Pancreas (tissue), 10 donors: ENCODE measurements at regions not wholly inside any gene's neighbourhood (a gene's known extent, or its start where the extent isn't known, plus 50 kb on each side); places are given as distances from the start of the nearest gene placed in this dataset.

Experiments used
- ATAC-seq, 4 donors: fragments of 200-7000 bp; cut with Tn5 transposase; one replicate each; pipeline versions ENCODE4 v1.8.0 to v1.9.1; 2020; ENCODE audit warnings: mild to moderate bottlenecking in 4 of 4, moderate library complexity in 4 of 4
- DNase-seq, 6 donors: peaks; one replicate each; pipeline ENCODE4 v3.0.0-alpha.2; 2020
- FAIRE-seq: peaks from 2 replicates; lab custom pipeline; 2012; peaks lifted over from hg19 to GRCh38; lab: Jason Lieb, UNC
- H3K27ac ChIP-seq, 4 donors: fragments of 200-600 bp; sonication (generic); 1 replicate in 3 of 4; 2 replicates in 1 of 4; pipeline versions ENCODE4 v1.5.0 to v1.8.0; 2020
- H3K27me3 ChIP-seq, 4 donors: fragments of 200-600 bp; one replicate each; pipeline ENCODE4 v1.8.0; 2021
- H3K36me3 ChIP-seq, 3 donors: fragments of 200-600 bp; sonication (generic) in 1 of 3; one replicate each; pipeline versions ENCODE4 v1.5.0 to v1.8.0; 2020 to 2021
- H3K4me1 ChIP-seq, 3 donors: fragments of 200-600 bp; one replicate each; pipeline ENCODE4 v1.8.0; 2021
- H3K4me3 ChIP-seq, 4 donors: fragments of 200-600 bp; sonication (generic) in 2 of 4; one replicate each; pipeline versions ENCODE4 v1.5.0 to v1.8.0; 2020 to 2021
- H3K9me3 ChIP-seq, 4 donors: fragments of 200-600 bp; one replicate each; pipeline ENCODE4 v1.8.0; 2021
- WGBS, 2 donors: extraction: QIAGEN DNeasy Blood & Tissue Kit; methylation state at CpG; one replicate each; pipeline ENCODE4 v1.1.7; 2013; 5-methylcytosine and 5-hydroxymethylcytosine counted together
- intact Hi-C, 3 donors: fragments of 100-400 bp; cut with DNase I; formaldehyde crosslinking; loops; one replicate each; pipeline versions ENCODE4 v1.11.1 to v1.14.2; 2022
- TF ChIP-seq, protein P1 (sequence below), 4 donors: fragments of 200-600 bp; sonication (generic) in 3 of 4; IDR thresholded peaks; one replicate each; pipeline versions ENCODE4 v1.5.0 to v1.8.0; 2021; ENCODE audit warnings: antibody characterized with exemption in 4 of 4
- donor health status: healthy with polysubstance abuse.
- donor health status: DM: no; HTN: no; CAD: no; lungs with moderate emphysema.
- donor health status: DM: no; HTN: no; CAD: no.
- donor health status: control.
- donor health status: control.
- donor health status: Bipolar disorder and iron deficiency.
- donor health status: DM: yes; HTN: yes; CAD: no.
- donor health status: DM: no; HTN: no; CAD: no.
- donor health status: DM: no; HTN: no; CAD: no.
- donor health status: DM: yes; HTN: yes; CAD: no.

DNA sequence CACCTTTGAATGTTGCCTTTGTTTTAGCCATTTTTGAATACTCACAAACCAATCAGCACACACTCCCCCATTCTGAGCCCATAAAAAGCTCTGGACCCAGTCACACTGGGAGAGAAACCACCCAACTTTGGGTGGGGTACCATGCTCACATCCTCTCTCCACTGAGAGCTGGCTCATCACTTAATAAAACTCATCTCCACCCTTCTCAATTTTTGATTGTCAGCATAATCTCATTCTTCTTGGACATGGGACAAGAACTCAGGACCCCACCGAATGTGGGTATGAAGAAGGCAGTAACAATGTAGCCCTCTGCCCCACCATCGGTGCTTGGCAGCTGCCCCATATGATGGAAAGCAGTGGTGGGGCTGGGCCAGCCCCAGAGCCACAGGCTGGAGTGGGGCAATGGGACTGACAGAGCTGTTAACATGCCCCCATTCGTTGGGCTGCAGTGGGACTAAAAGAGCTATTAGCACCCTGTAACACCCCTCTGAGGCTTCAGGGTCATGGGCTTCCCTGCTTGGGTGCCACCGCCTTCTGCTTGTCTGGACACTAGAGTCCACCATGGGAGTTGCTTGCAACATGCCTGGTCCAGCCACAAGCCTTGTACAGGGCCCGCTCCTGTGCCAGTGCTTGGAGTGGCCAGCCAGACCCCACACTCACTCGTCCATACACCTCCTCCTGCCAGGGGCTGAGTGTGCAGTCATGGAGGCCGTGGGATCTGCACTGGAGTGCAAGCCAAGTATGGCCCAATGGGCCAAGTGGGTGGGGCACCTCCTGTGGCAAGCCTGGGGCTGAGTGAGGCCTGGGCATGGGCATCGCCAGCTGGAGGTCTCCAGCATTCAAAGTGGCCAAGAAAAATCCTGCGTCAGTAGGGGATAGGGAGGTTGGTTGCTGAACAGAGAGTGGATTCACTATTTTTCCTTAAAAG, 471.1 kb downstream of the TBC1D22A start:
- TF ChIP-seq, protein P1, sequence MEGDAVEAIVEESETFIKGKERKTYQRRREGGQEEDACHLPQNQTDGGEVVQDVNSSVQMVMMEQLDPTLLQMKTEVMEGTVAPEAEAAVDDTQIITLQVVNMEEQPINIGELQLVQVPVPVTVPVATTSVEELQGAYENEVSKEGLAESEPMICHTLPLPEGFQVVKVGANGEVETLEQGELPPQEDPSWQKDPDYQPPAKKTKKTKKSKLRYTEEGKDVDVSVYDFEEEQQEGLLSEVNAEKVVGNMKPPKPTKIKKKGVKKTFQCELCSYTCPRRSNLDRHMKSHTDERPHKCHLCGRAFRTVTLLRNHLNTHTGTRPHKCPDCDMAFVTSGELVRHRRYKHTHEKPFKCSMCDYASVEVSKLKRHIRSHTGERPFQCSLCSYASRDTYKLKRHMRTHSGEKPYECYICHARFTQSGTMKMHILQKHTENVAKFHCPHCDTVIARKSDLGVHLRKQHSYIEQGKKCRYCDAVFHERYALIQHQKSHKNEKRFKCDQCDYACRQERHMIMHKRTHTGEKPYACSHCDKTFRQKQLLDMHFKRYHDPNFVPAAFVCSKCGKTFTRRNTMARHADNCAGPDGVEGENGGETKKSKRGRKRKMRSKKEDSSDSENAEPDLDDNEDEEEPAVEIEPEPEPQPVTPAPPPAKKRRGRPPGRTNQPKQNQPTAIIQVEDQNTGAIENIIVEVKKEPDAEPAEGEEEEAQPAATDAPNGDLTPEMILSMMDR (IDR thresholded peaks at IDR 0.05): no peak
- no peak for DNase-seq
- no peak for FAIRE-seq
- ATAC-seq: no peak
- Histone ChIP-seq H3K36me3 (no peaks in the 10 kb centered on the region), H3K27ac (no peak overlapping the region), H3K4me3 (no peak overlapping the region), H3K27me3 (no peaks in the 10 kb centered on the region), H3K4me1 (no peaks in the 10 kb centered on the region), H3K9me3 (no peaks in the 10 kb centered on the region)
- intact Hi-C loops: no loop called here
- WGBS, 2 donors: 66 to 68% methylated on average over 9 of the region's 9 CpGs

DNA sequence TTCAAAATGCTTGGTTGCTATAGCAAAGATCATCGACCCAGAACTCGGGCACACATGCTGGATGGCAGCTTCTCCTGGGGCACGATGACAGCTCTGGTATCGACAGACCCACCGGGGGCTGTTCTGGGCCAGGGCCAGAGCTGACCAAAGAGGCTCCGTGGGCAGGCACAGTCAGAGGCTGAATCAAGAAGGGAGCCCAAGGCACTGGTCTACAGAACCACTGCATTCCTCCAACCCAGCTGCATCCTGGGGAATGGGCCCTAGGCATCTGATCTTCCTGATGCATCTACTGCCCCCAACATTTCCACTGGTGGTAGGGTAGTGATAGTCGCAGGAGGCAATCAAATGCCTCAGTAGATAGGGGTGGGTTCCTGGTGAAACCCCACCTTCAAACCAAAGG, 470.3 kb downstream of the TBC1D22A start:
- FAIRE-seq: no peak
- Histone ChIP-seq H3K36me3 (no peaks in the 10 kb centered on the region), H3K9me3 (no peaks in the 10 kb centered on the region), H3K4me1 (no peaks in the 10 kb centered on the region), H3K27ac (no peak overlapping the region), H3K4me3 (no peak overlapping the region), H3K27me3 (no peaks in the 10 kb centered on the region)
- no peak for DNase-seq
- no peak for ATAC-seq
- 73 to 75% methylated on average over 7 of the region's 7 CpGs for WGBS, 2 donors
- intact Hi-C loops: no loop called here
- TF ChIP-seq, protein P1 (IDR thresholded peaks at IDR 0.05): no peak

DNA sequence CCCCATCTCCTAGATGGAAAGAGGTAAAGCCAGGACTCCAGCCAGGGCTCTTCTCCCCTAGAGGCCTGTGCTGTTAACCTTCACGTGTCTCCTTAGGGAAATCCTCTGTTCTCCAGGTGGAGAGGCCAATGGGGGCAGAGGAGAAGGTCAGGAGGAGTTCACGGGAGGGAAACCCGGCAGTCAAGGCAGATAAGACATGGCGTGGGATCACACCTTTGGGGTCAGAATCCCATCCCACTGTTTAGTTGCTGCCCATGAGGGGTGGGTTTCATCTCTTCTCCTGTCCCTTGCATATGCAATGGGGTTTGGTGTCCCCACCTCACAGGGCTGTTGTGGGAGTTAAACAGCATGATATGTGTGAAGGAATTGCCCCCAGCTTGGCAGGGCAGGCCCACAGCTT, 469.7 kb downstream of the TBC1D22A start:
- WGBS, 2 donors: 79 to 82% methylated on average over 4 of the region's 4 CpGs
- DNase-seq: no peak
- no peaks in the 10 kb centered on the region for H3K4me1 ChIP-seq
- H3K27ac ChIP-seq: no peak overlapping the region
- H3K27me3 ChIP-seq: no peaks in the 10 kb centered on the region
- no peak overlapping the region for H3K4me3 ChIP-seq
- TF ChIP-seq, protein P1 (IDR thresholded peaks at IDR 0.05): no peak
- ATAC-seq: no peak
- no peaks in the 10 kb centered on the region for H3K36me3 ChIP-seq
- H3K9me3 ChIP-seq: no peaks in the 10 kb centered on the region
- FAIRE-seq: no peak
- intact Hi-C loops: no loop called here

DNA sequence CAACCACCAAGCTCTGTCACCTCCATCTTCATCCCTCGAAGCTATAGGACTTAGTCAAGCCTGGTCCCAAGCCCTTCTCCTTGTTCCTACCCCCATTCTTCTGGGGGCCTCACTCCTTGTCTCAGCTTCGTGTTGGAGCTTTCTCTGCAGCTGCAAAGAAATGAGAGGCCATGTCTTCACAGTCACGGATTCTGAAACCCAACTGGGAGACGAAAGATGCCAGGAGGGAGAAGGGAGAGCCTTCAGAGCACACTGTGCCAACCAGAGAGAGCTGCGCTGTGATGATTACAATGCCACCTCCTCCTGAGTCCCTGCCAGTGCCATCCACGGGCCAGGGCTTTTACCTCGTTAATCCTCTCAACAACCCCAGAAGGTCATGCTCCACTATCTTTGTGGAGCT, 469.3 kb downstream of the TBC1D22A start:
- no peak for ATAC-seq
- no peaks in the 10 kb centered on the region for H3K36me3 ChIP-seq
- FAIRE-seq: no peak
- no peaks in the 10 kb centered on the region for H3K27me3 ChIP-seq
- TF ChIP-seq, protein P1 (IDR thresholded peaks at IDR 0.05): no peak
- 63 to 74% methylated on average over 7 of the region's 7 CpGs for WGBS, 2 donors
- no peaks in the 10 kb centered on the region for H3K4me1 ChIP-seq
- H3K27ac ChIP-seq: no peak overlapping the region
- no peak for DNase-seq
- no peak overlapping the region for H3K4me3 ChIP-seq
- H3K9me3 ChIP-seq: no peaks in the 10 kb centered on the region
- intact Hi-C loops: no loop called here

DNA sequence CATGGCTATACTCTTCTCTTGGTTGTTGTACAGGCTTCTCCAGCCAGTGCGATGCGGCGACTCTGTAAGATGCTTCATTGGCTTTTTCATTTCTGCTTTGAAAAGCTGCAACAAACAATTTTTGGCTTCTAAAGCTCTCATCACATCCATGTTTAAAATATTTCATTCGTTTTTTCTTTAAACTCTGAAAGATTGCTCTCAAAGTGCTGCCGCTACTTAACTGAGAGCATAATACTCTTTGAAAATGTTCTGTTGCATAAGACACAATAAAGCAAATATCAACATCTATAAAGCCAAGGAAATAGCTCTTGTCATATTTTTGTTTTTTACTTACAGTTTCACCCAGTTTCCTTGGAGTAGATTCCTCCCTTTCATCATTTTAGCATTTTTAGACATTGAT, 468.3 kb downstream of the TBC1D22A start:
- H3K27ac ChIP-seq: no peak overlapping the region
- no peak for FAIRE-seq
- H3K27me3 ChIP-seq: no peaks in the 10 kb centered on the region
- WGBS, 2 donors: 89 to 91% methylated on average over 5 of the region's 5 CpGs
- no peak overlapping the region for H3K4me3 ChIP-seq
- TF ChIP-seq, protein P1 (IDR thresholded peaks at IDR 0.05): no peak
- no peaks in the 10 kb centered on the region for H3K36me3 ChIP-seq
- H3K9me3 ChIP-seq: no peaks in the 10 kb centered on the region
- intact Hi-C loops: no loop called here
- no peak for ATAC-seq
- H3K4me1 ChIP-seq: no peaks in the 10 kb centered on the region
- DNase-seq: no peak
